SK-N-SH (cell line): ENCODE measurements at regions not wholly inside any gene's neighbourhood (a gene's known extent, or its start where the extent isn't known, plus 50 kb on each side); places are given as distances from the start of the nearest gene placed in this dataset.
"Not testable (repeated sequence)": the region's sequence is repeated elsewhere in the genome, so short reads cannot be mapped to it uniquely, and the experiment has no call there.

Experiments used
- CTCF ChIA-PET: fragments of 300-600, 350-600 bp; formaldehyde crosslinking; extraction: SDS; loops from one replicate; lab custom pipeline; 2021; lab: Yijun Ruan, JAX
- POLR2A ChIA-PET: fragments of 350-600 bp; sonication (Branson Sonifier 250); formaldehyde crosslinking; extraction: SDS; loops from one replicate; lab custom pipeline; 2020; ENCODE audit warnings: antibody characterized with exemption, inconsistent platforms; lab: Yijun Ruan, JAX
- DNase-seq: peaks from one replicate; pipeline ENCODE4 v3.0.0; 2012
- H2AFZ ChIP-seq: fragments of 200-600 bp; sonication (generic); 2 replicates; pipeline ENCODE4 v1.8.1; 2016; ENCODE audit warnings: antibody characterized with exemption, mild to moderate bottlenecking, low read depth
- H3F3A ChIP-seq: fragments of 200-600 bp; sonication (generic); replicated peaks from 2 replicates; pipeline ENCODE3; 2016; ENCODE audit warnings: antibody characterized with exemption, mild to moderate bottlenecking; ENCODE audit not compliant: insufficient read depth
- H3K27ac ChIP-seq, 2 experiments: fragments of 200-500 bp in 1 of 2; fragments of 200-600 bp in 1 of 2; sonication (Bioruptor generic) in 1 of 2; sonication (generic), shearing (Covaris generic) in 1 of 2; 2 replicates each; pipeline versions ENCODE4 v1.5.1 to v1.6.1; 2014 to 2016; ENCODE audit warnings: low read depth in 2 of 2, inconsistent platforms in 1 of 2, low read length in 1 of 2, mild to moderate bottlenecking in 1 of 2, mixed read lengths in 1 of 2
- H3K27me3 ChIP-seq: fragments of 200-600 bp; sonication (generic), shearing (Covaris generic); 2 replicates; pipeline ENCODE4 v1.6.1; 2016; ENCODE audit warnings: mixed run types; ENCODE audit not compliant: insufficient read depth
- H3K36me3 ChIP-seq, 2 experiments: fragments of 200-500 bp in 1 of 2; fragments of 200-600 bp in 1 of 2; sonication (Bioruptor generic) in 1 of 2; sonication (generic) in 1 of 2; replicated peaks in 1 of 2; 2 replicates each; pipeline versions ENCODE3 to v1.5.1; 2014 to 2016; ENCODE audit warnings: low read length in 1 of 2, mild to moderate bottlenecking in 1 of 2; ENCODE audit not compliant: insufficient read depth in 2 of 2, control insufficient read depth in 1 of 2
- H3K4me1 ChIP-seq, 2 experiments: fragments of 200-500 bp in 1 of 2; fragments of 200-600 bp in 1 of 2; sonication (Bioruptor generic) in 1 of 2; sonication (generic), shearing (Covaris generic) in 1 of 2; 2 replicates each; pipeline versions ENCODE4 v1.5.1 to v1.6.1; 2014 to 2016; ENCODE audit warnings: low read depth in 1 of 2, low read length in 1 of 2, mixed run types in 1 of 2; ENCODE audit not compliant: insufficient read depth in 2 of 2, control insufficient read depth in 1 of 2
- H3K4me2 ChIP-seq: fragments of 200-600 bp; sonication (generic), shearing (Covaris generic); 2 replicates; pipeline ENCODE4 v1.6.1; 2017; ENCODE audit warnings: mixed run types
- H3K4me3 ChIP-seq, 2 experiments: fragments of 200-500 bp in 1 of 2; fragments of 200-600 bp in 1 of 2; sonication (Bioruptor generic) in 1 of 2; sonication (generic), shearing (Covaris generic) in 1 of 2; 2 replicates each; pipeline versions ENCODE4 v1.5.1 to v1.8.1; 2014 to 2016; ENCODE audit warnings: low read depth in 2 of 2, inconsistent platforms in 1 of 2, low read length in 1 of 2, mild to moderate bottlenecking in 1 of 2, mixed read lengths in 1 of 2, moderate library complexity in 1 of 2
- H3K79me2 ChIP-seq: fragments of 200-600 bp; sonication (generic); 2 replicates; pipeline ENCODE4 v1.8.1; 2017; ENCODE audit warnings: mild to moderate bottlenecking; ENCODE audit not compliant: insufficient read depth
- H3K9ac ChIP-seq: fragments of 200-600 bp; sonication (generic); 2 replicates; pipeline ENCODE4 v1.6.1; 2017; ENCODE audit warnings: mixed run types
- H3K9me2 ChIP-seq: fragments of 200-600 bp; sonication (generic); 2 replicates; pipeline ENCODE4 v1.6.1; 2017; ENCODE audit warnings: mixed run types
- H3K9me3 ChIP-seq: fragments of 200-600 bp; sonication (generic); 2 replicates; pipeline ENCODE4 v1.6.1; 2017; ENCODE audit warnings: mixed run types, mild to moderate bottlenecking, moderate library complexity
- H4K20me1 ChIP-seq: fragments of 200-600 bp; sonication (generic); 2 replicates; pipeline ENCODE4 v1.6.1; 2017; ENCODE audit warnings: mild to moderate bottlenecking, mixed run types; ENCODE audit not compliant: insufficient read depth
- CHD2 ChIP-seq: fragments of 150-350 bp; IDR thresholded peaks from 2 replicates; pipeline ENCODE4 v1.6.1; 2018; ENCODE audit warnings: low read length; ENCODE audit not compliant: partially characterized antibody
- EP300 ChIP-seq, 2 experiments: IDR thresholded peaks; 2 replicates each; pipeline versions ENCODE4 v1.4.0 to v1.6.1; 2012; ENCODE audit warnings: borderline replicate concordance in 1 of 2, low read depth in 1 of 2, low read length in 1 of 2
- EZH2phosphoT487 ChIP-seq: fragments of 200-600 bp; sonication (generic); IDR thresholded peaks from 2 replicates; pipeline ENCODE4 v1.6.1; 2017; ENCODE audit warnings: low read depth, mixed run types, mild to moderate bottlenecking, antibody characterized with exemption, moderate library complexity, borderline replicate concordance
- JUND ChIP-seq: IDR thresholded peaks from 2 replicates; pipeline ENCODE4 v1.4.0; 2012
- MEF2A ChIP-seq: IDR thresholded peaks from 2 replicates; pipeline ENCODE4 v1.4.0; 2012; ENCODE audit warnings: low read depth, borderline replicate concordance
- MXI1 ChIP-seq: IDR thresholded peaks from 2 replicates; pipeline ENCODE4 v1.6.1; 2012; ENCODE audit warnings: mild to moderate bottlenecking, low read depth, low read length, improper control_type of control experiment
- NFIC ChIP-seq: IDR thresholded peaks from 2 replicates; pipeline ENCODE4 v1.4.0; 2012; ENCODE audit warnings: borderline replicate concordance
- PBX3 ChIP-seq: IDR thresholded peaks from 2 replicates; pipeline ENCODE4; 2012
- RFX5 ChIP-seq: IDR thresholded peaks from 2 replicates; pipeline ENCODE4 v1.6.1; 2012; ENCODE audit warnings: mild to moderate bottlenecking, improper control_type of control experiment, low read length
- TCF12 ChIP-seq: IDR thresholded peaks from 2 replicates; pipeline ENCODE4 v1.4.0; 2012
- WGBS: methylation state at CpG from one replicate; pipeline ENCODE4 v1.1.6; 2017; ENCODE audit warnings: low lambda C conversion rate; 5-methylcytosine and 5-hydroxymethylcytosine counted together
- TF ChIP-seq, protein P1 (sequence below): fragments of 150-350 bp; IDR thresholded peaks from 2 replicates; pipeline ENCODE4 v1.6.1; 2017; ENCODE audit warnings: antibody characterized with exemption, low read length, low read depth, borderline replicate concordance

DNA sequence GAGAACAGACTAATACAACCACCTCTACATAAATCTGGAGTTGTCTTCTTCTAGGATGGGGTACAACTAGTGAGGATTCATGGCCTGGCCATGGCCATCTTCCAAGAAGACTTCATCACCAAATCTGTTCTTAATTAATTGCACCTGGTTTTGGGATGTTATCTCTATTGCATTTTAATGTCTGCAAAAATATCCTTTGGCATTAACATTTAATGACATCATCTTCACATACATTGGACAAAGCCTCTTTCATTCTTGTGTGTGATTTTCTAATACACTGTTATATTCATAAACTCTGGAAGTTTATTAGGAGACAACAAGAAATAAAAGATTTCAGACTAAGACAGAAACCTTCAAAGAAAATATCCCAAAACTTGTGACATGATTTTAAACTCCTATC is 124.2 kb upstream of the ABCB5 start:
- DNase-seq = no peak
- no peak overlapping the region for H3K27ac ChIP-seq
- no peaks in the 10 kb centered on the region for H3K79me2 ChIP-seq
- no peak for TF ChIP-seq MXI1
- no peak for TF ChIP-seq EZH2phosphoT487
- no peak for TF ChIP-seq MEF2A
- TF ChIP-seq PBX3 = no peak
- no peak for TF ChIP-seq TCF12
- TF ChIP-seq NFIC = no peak
- TF ChIP-seq CHD2 = no peak
- no peak for TF ChIP-seq RFX5
- TF ChIP-seq, protein P1, sequence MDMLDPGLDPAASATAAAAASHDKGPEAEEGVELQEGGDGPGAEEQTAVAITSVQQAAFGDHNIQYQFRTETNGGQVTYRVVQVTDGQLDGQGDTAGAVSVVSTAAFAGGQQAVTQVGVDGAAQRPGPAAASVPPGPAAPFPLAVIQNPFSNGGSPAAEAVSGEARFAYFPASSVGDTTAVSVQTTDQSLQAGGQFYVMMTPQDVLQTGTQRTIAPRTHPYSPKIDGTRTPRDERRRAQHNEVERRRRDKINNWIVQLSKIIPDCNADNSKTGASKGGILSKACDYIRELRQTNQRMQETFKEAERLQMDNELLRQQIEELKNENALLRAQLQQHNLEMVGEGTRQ = no peak
- no peak for TF ChIP-seq EP300 (IDR thresholded peaks at IDR 0.05; ENCODE audit: borderline replicate concordance in 1 of 2, low read depth in 1 of 2, low read length in 1 of 2)
- no peak for TF ChIP-seq JUND
- no peaks in the 10 kb centered on the region for H3K27me3 ChIP-seq
- H3K4me2 ChIP-seq = no peak overlapping the region
- H3K9me2 ChIP-seq = no peaks in the 10 kb centered on the region
- peaks cover 8% of the 10 kb centered on the region; the same call in 1 of the 2 replicates for H3K9me3 ChIP-seq
- ChIA-PET POLR2A (no interaction called here), CTCF (no interaction called here)
- no peak overlapping the region for H3K9ac ChIP-seq
- H2AFZ ChIP-seq = no peak overlapping the region
- no peak overlapping the region for H3K4me3 ChIP-seq
- H3K4me1 ChIP-seq = no peaks in the 10 kb centered on the region; a peak in 1 of 4 replicates
- H3F3A ChIP-seq = no peaks in the 10 kb centered on the region
- H4K20me1 ChIP-seq = no peaks in the 10 kb centered on the region
- no peaks in the 10 kb centered on the region for H3K36me3 ChIP-seq

- H4K20me1 ChIP-seq = no peaks in the 10 kb centered on the region
- no peak overlapping the region for H3K4me3 ChIP-seq
- no peaks in the 10 kb centered on the region; a peak in 1 of 4 replicates for H3K4me1 ChIP-seq
- ChIA-PET CTCF (interaction anchor here (1.3 kb wide), 1 partner anchor 15 kb away, joined by 3 read pairs; no protein-coding TSS in a partner anchor), POLR2A (no interaction called here)
- no peak overlapping the region for H2AFZ ChIP-seq
- no peaks in the 10 kb centered on the region for H3K36me3 ChIP-seq
- no peak overlapping the region for H3K9ac ChIP-seq
- no peak overlapping the region for H3K4me2 ChIP-seq
- DNase-seq = no peak
- H3F3A ChIP-seq = no peaks in the 10 kb centered on the region
- no peaks in the 10 kb centered on the region; the same call in 1 of the 2 replicates for H3K9me3 ChIP-seq
- H3K27me3 ChIP-seq = no peaks in the 10 kb centered on the region
- H3K9me2 ChIP-seq = no peaks in the 10 kb centered on the region
- no peak overlapping the region for H3K27ac ChIP-seq
- no peak for TF ChIP-seq EZH2phosphoT487
- TF ChIP-seq CHD2 = no peak
- TF ChIP-seq, all 33 proteins: peak for 0
- H3K79me2 ChIP-seq = no peaks in the 10 kb centered on the region
Measured at GRCh38 chr7:20494566-20494965, 120.9 kb upstream of the ABCB5 start.

GRCh38 chr7:20501473-20501872 is 114.0 kb upstream of the ABCB5 start:
- POLR2A ChIA-PET, H3K4me1 ChIP-seq, H3K9me2 ChIP-seq, H3F3A ChIP-seq, H3K4me3 ChIP-seq, H3K27me3 ChIP-seq, CTCF ChIA-PET, H3K4me2 ChIP-seq, H2AFZ ChIP-seq, H4K20me1 ChIP-seq, H3K36me3 ChIP-seq, H3K9me3 ChIP-seq, H3K79me2 ChIP-seq, H3K9ac ChIP-seq, DNase-seq, H3K27ac ChIP-seq: not testable (repeated sequence)
- 30% methylated on average over 3 of the region's 3 CpGs for WGBS
